ENCODE measurements at regions not wholly inside any gene's neighbourhood (a gene's known extent, or its start where the extent isn't known, plus 50 kb on each side); places are given as distances from the start of the nearest gene placed in this dataset.
A peak's percentile ranks its signal among the peaks of the same experiment; 100 is the strongest.

DNA sequence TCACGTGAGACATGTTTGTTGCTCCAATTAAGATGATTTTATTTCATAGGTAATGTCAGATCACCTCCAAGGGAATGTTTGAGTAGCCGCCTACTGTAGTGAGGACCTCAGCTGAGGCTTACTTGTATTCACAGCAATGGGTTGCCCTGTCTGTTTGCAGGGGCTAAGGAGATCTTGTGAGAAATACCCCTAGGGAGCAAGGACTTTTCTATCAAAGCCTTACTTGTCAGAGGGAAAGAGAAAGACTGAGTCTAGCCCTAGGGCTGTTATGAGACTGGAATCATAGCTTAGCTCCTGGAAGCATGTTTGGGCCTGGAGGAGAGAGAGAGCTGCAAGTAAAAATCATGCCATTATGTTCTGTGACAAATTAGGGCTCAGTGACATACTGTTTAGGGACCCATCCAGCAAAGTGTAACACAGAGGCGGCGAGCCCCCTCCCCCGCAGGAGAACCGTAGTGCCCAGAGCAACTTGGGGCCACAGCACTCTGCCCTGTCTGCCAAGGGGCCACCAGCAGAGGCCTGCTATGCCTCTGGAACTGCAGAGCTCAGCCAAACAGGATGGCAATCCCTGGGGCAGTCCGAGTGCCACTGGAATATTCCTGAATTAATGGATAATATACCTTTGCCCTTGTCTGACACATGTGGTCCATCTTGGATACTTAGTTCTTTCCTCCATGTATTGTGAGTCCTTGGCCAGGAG is 178.8 kb downstream of the DACT1 start:
- H3K27ac Mint-ChIP-seq: no peak overlapping the region
- H3K36me3 Mint-ChIP-seq: no peaks in the 10 kb centered on the region
- ATAC-seq: no peak
- no peak overlapping the region for H3K4me3 Mint-ChIP-seq
- no peaks in the 10 kb centered on the region for H3K9me3 Mint-ChIP-seq
- no peaks in the 10 kb centered on the region for H3K27me3 Mint-ChIP-seq
- H3K4me1 Mint-ChIP-seq: no peaks in the 10 kb centered on the region

DNA sequence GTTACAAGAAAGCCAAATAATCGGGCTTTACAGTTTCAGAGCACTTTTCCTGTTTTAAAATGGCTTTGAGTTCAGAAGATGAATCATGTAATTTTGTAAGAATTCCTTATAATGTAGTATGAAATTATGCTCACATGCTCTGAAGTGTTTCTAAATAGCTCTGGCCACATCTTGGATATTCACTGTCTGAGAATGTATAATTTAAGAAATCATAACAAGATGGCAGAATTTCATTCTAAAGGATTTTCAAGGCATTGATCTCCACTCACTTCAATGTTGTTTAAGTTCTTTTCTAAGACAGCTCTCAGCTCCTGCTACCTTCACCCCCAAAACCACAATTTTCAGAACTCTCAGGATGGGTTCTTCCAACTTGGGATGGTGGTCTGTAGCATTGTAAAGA is 180.1 kb downstream of the DACT1 start:
- no peaks in the 10 kb centered on the region for H3K36me3 Mint-ChIP-seq
- ATAC-seq: no peak
- H3K27ac Mint-ChIP-seq: no peak overlapping the region

DNA sequence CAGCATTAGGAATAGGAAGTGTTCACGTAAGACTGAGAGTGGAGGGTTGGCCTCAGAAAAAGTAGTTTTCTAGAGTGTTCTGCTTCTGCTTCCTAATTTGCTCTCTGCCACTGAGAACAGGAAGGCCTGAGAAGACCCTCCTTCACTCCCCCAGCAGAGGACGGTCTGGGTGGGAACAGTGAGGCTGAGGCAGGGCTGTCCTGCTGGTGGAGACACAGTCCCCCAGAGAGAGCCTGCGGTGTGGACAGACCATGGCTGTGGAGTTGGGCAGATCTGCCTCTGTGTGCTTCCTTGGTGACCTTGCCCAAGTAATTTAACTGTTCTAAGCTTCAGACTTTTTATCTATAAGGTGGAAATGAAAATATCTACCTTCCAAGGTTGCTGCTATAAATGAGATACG is 182.3 kb downstream of the DACT1 start:
- Mint-ChIP-seq H3K4me1 (no peaks in the 10 kb centered on the region), H3K9me3 (no peaks in the 10 kb centered on the region), H3K4me3 (no peak overlapping the region), H3K27me3 (no peaks in the 10 kb centered on the region), H3K36me3 (no peaks in the 10 kb centered on the region), H3K27ac (no peak overlapping the region)
- ATAC-seq: peak; percentile 68

More for the DNA sequence above, 180.1 kb downstream of the DACT1 start:
- Mint-ChIP-seq H3K4me1 (no peaks in the 10 kb centered on the region), H3K4me3 (no peak overlapping the region), H3K27me3 (no peaks in the 10 kb centered on the region), H3K9me3 (no peaks in the 10 kb centered on the region)

DNA sequence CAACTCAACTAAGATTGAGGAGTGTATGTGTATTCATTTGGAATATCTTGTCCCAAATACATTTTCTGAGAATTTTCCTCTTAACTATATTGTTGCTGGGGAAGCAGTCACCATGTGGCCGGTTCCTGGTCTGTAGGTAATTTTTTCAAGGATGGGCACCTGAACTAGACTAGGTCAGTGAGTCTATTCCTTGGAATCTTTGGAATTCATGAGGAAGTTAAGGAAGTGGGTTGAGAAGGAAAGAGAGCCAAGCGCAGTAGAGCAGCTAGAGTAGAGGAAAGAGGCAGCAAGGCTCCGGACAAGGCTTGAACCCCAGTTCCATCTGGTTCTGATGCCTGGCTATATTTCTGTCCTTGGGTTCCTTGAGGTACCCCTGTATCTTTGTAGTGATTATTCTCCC is 183.7 kb downstream of the DACT1 start:
- H3K4me1 Mint-ChIP-seq: no peaks in the 10 kb centered on the region
- no peaks in the 10 kb centered on the region for H3K27me3 Mint-ChIP-seq
- H3K9me3 Mint-ChIP-seq: peaks cover 3% of the 10 kb centered on the region
- no peak overlapping the region for H3K4me3 Mint-ChIP-seq
- H3K27ac Mint-ChIP-seq: no peak overlapping the region
- ATAC-seq: no peak
- no peaks in the 10 kb centered on the region for H3K36me3 Mint-ChIP-seq

DNA sequence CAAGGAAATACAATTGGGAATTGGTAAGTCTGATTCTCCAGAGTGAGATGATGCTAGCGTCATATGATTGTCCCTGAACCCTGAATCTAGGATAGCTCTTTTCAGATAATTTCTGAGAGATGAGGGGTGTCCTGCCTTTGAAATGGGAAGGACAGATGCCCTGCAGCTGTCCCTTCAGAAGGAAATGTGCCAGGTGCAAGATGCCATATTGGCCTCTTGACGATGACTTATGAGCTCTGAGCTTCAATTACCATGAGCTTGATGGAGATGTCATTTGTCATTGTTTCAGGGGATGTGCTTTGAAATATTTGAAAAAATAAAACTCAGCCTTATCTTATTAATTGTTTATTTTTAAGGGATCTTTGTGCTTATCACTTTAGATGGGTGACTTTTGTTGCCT is 185.1 kb downstream of the DACT1 start:
- no peak for ATAC-seq
- no peak overlapping the region for H3K4me3 Mint-ChIP-seq
- peaks cover 3% of the 10 kb centered on the region for H3K9me3 Mint-ChIP-seq
- no peak overlapping the region for H3K27ac Mint-ChIP-seq
- H3K27me3 Mint-ChIP-seq: no peaks in the 10 kb centered on the region
- H3K4me1 Mint-ChIP-seq: no peaks in the 10 kb centered on the region
- H3K36me3 Mint-ChIP-seq: no peaks in the 10 kb centered on the region

DNA sequence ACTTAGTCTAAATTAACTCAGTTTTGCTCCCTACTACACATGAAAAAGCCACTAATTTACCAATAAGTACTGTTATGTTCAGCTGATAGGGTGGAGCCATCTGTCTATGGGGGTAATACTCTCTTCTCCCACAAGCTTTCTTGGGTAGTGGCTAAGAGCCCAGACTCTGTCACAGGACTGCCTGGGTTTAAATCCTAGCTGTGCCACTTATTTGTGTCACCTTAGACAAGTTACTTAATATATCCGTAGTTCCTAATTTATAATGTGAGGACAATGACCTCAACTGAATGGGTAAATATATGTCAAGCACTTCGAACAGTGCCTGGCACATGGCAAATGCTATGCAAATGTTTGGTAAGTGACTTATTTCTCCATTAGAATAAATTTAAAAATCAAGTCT is 185.6 kb downstream of the DACT1 start:
- H3K9me3 Mint-ChIP-seq: peaks cover 3% of the 10 kb centered on the region
- H3K27me3 Mint-ChIP-seq: no peaks in the 10 kb centered on the region
- no peaks in the 10 kb centered on the region for H3K4me1 Mint-ChIP-seq
- no peak overlapping the region for H3K27ac Mint-ChIP-seq
- no peak overlapping the region for H3K4me3 Mint-ChIP-seq
- no peak for ATAC-seq
- H3K36me3 Mint-ChIP-seq: no peaks in the 10 kb centered on the region

DNA sequence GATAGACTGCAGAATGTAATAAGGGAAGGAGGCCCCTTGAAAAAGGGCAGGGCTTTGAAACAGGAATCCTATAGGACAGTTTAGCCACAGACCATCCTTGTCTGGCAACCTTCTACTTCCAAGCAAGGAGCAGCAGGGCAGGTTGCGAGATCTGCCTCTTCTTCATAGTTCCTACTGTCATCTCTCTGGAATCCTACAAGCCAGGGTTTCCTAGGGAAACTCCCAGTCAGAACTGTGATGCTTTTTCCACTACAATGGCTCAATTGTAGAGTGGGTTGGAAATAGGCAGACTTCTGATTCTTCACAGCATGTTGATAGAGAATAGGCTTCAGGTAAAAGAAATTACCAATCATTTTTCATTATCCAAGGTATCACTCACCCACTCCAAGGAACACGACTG is 186.3 kb downstream of the DACT1 start:
- no peak overlapping the region for H3K4me3 Mint-ChIP-seq
- H3K27ac Mint-ChIP-seq: no peak overlapping the region
- peaks cover 3% of the 10 kb centered on the region for H3K9me3 Mint-ChIP-seq
- no peaks in the 10 kb centered on the region for H3K4me1 Mint-ChIP-seq
- no peaks in the 10 kb centered on the region for H3K36me3 Mint-ChIP-seq
- no peak for ATAC-seq
- H3K27me3 Mint-ChIP-seq: no peaks in the 10 kb centered on the region

DNA sequence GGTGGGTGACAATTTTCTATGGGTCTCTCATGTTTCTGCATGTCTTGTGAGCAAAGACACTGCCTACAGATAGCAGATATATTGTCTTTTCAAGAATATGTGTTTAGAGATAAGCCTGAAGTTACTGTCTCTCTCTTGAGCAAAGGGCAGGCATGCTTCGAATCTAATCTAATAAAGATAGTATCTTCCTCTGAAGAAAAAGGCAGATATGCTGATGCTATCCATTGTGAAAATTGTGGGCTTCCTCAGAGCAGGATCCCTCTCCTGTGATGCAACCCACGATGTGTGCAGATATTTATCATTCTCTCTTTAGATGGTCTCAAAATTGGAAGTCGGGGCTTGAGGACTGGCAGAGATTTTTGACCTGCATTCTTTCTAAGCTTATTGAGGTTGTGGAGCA is 187.0 kb downstream of the DACT1 start:
- no peak overlapping the region for H3K27ac Mint-ChIP-seq

DNA sequence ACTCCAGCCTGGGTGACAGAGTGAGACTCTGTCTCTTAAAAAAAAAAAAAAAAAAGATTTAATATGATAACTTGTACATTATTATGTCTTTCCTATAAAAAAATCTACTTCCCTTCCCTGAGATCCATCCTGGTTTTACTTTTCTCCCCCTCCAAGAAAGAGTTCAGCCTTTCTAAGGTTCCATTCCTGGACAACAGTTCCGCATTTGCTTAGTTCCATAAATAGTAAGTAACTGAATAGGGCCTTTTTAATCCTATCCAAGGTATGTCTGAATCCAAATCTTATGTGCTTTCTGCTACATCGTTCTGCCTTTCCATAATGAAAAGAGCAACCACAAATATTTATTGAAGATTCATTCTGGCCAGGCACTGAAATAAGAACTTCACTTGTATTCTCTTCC is 187.8 kb downstream of the DACT1 start:
- Mint-ChIP-seq H3K4me1 (peaks cover 5% of the 10 kb centered on the region), H3K27ac (no peak overlapping the region), H3K9me3 (peaks cover 3% of the 10 kb centered on the region), H3K27me3 (no peaks in the 10 kb centered on the region), H3K4me3 (no peak overlapping the region), H3K36me3 (no peaks in the 10 kb centered on the region)
- ATAC-seq: no peak

More for the DNA sequence above, 187.0 kb downstream of the DACT1 start:
- no peak overlapping the region for H3K4me3 Mint-ChIP-seq
- no peak for ATAC-seq
- H3K9me3 Mint-ChIP-seq: peaks cover 3% of the 10 kb centered on the region
- H3K4me1 Mint-ChIP-seq: peaks cover 5% of the 10 kb centered on the region
- no peaks in the 10 kb centered on the region for H3K27me3 Mint-ChIP-seq
- no peaks in the 10 kb centered on the region for H3K36me3 Mint-ChIP-seq

DNA sequence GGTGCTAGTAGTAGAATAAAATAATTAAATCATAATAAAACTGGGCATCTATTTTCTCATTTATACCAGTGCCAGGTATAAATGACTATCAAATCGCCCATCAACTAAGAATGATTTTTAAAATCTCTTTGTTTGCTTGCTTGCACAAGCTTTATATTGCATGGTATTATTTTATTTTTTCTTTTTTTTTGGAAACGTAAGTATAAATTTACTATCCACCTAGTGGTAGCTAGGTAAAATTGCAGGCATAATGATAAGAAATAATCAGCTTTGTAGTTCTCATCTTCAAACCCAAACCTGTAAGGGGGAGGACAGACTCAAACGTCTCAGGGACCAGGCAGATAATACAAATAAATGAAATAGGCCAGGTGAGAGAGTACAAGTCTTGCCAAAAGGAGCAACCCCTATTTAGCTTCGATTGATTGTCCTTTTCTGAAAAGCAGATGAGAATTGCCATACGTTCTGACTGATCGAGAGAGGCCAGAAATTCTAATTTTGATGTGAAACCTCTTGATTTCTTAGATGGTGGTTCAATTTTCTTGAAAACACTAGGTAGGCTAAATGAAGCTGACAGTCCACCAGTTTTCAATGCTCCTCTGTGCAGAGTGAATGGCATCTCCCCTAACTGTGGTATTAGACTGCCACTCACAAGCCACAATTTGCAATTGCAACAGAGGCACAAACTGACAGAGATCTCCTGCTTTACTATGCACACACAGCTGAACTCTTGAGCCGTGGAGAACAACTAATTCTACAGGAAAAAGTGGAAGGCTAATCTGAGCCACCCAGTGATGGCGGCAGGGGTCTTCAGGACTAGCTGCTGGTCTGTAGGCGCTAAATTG is 189.3 kb downstream of the DACT1 start:
- H3K27ac Mint-ChIP-seq: no peak overlapping the region
- peaks cover 3% of the 10 kb centered on the region for H3K9me3 Mint-ChIP-seq
- no peak overlapping the region for H3K4me3 Mint-ChIP-seq
- peaks cover 5% of the 10 kb centered on the region for H3K4me1 Mint-ChIP-seq
- ATAC-seq: no peak
- H3K36me3 Mint-ChIP-seq: no peaks in the 10 kb centered on the region
- H3K27me3 Mint-ChIP-seq: no peaks in the 10 kb centered on the region

DNA sequence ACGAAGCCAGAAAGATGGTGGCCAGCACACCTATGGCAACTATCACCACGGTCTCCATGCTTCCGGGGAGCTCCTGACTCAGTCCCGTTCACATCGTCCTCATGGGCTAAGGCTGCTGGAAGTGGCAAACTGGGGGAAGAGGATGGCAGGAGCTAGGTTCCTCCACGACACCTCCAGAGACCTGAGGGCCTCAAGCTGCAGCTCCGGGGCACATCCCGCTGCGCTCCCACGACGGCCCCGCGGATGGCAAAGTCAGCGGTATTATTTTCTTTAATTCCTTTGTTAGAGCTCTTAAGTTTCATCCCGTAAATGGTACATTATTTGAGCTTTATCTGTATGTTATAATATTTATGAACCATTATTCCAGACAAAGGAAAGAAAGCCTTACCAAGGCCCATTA is 190.5 kb downstream of the DACT1 start:
- Mint-ChIP-seq H3K9me3 (peaks cover 3% of the 10 kb centered on the region), H3K27ac (no peak overlapping the region), H3K4me1 (peaks cover 5% of the 10 kb centered on the region), H3K4me3 (no peak overlapping the region), H3K27me3 (no peaks in the 10 kb centered on the region), H3K36me3 (no peaks in the 10 kb centered on the region)
- no peak for ATAC-seq

- Mint-ChIP-seq H3K36me3 (no peaks in the 10 kb centered on the region), H3K4me1 (peaks cover 5% of the 10 kb centered on the region), H3K27me3 (no peaks in the 10 kb centered on the region), H3K4me3 (no peak overlapping the region), H3K27ac (no peak overlapping the region), H3K9me3 (peaks cover 3% of the 10 kb centered on the region)
- no peak for ATAC-seq
Measured at GRCh38 chr14:58829594-58829993, 191.8 kb downstream of the DACT1 start.

GRCh38 chr14:58830121-58830520 is 192.4 kb downstream of the DACT1 start:
- Mint-ChIP-seq H3K4me3 (no peak overlapping the region), H3K4me1 (peaks cover 5% of the 10 kb centered on the region), H3K36me3 (no peaks in the 10 kb centered on the region), H3K9me3 (peaks cover 3% of the 10 kb centered on the region), H3K27ac (no peak overlapping the region), H3K27me3 (no peaks in the 10 kb centered on the region)
- no peak for ATAC-seq

- Mint-ChIP-seq H3K27ac (no peak overlapping the region), H3K27me3 (no peaks in the 10 kb centered on the region), H3K36me3 (no peaks in the 10 kb centered on the region), H3K9me3 (no peaks in the 10 kb centered on the region), H3K4me1 (peaks cover 5% of the 10 kb centered on the region), H3K4me3 (no peak overlapping the region)
- ATAC-seq: no peak
Measured at GRCh38 chr14:58832095-58832521, 194.3 kb downstream of the DACT1 start.

- no peak overlapping the region for H3K27ac Mint-ChIP-seq
- no peaks in the 10 kb centered on the region for H3K36me3 Mint-ChIP-seq
- peak; percentile 44 for ATAC-seq
- H3K4me3 Mint-ChIP-seq: no peak overlapping the region
- H3K27me3 Mint-ChIP-seq: no peaks in the 10 kb centered on the region
- H3K4me1 Mint-ChIP-seq: peaks cover 5% of the 10 kb centered on the region
- no peaks in the 10 kb centered on the region for H3K9me3 Mint-ChIP-seq
Measured at GRCh38 chr14:58833634-58834378, 196.0 kb downstream of the DACT1 start.

All from stimulated activated memory B cell treated with anti-CD40 and anti-IgM and Interleukin-4, amounts not matched to agents 10 μg/mL and 1 μg/mL and 100 μg/mL, for 72 hours (primary cell).